Psoas muscle (tissue), 7 donors: ENCODE measurements at regions not wholly inside any gene's neighbourhood (a gene's known extent, or its start where the extent isn't known, plus 50 kb on each side); places are given as distances from the start of the nearest gene placed in this dataset.

Experiments used
- ATAC-seq, 4 donors: fragments of 200-7000 bp; cut with Tn5 transposase; one replicate each; pipeline ENCODE4 v1.9.1; 2020; ENCODE audit warnings: moderate library complexity in 3 of 4, mild to moderate bottlenecking in 2 of 4
- DNase-seq, 2 donors: peaks; one replicate each; pipeline ENCODE4 v3.0.0-alpha.2; 2020
- H3K27ac ChIP-seq: fragments of 200-600 bp; one replicate; pipeline ENCODE4 v1.8.0; 2022
- H3K27me3 ChIP-seq, 3 donors: fragments of 200-600 bp in 1 of 3; one replicate each; pipeline versions ENCODE4 v1.6.1 to v1.8.0; 2013 to 2022; ENCODE audit warnings: low read length in 2 of 3, mild to moderate bottlenecking in 2 of 3, moderate library complexity in 1 of 3; ENCODE audit not compliant: insufficient read depth in 3 of 3
- H3K36me3 ChIP-seq, 2 donors: fragments of 200-600 bp in 1 of 2; one replicate each; pipeline versions ENCODE4 v1.6.1 to v1.8.0; 2013 to 2022; ENCODE audit warnings: low read depth in 1 of 2, mild to moderate bottlenecking in 1 of 2, moderate library complexity in 1 of 2; ENCODE audit not compliant: insufficient read depth in 1 of 2
- H3K4me1 ChIP-seq: fragments of 200-600 bp; one replicate; pipeline ENCODE4 v1.8.0; 2022
- H3K4me3 ChIP-seq: fragments of 200-600 bp; one replicate; pipeline ENCODE4 v1.8.0; 2022; ENCODE audit warnings: mild to moderate bottlenecking
- H3K9me3 ChIP-seq: fragments of 200-600 bp; one replicate; pipeline ENCODE4 v1.8.0; 2022
- WGBS, 3 donors: extraction: QIAGEN DNeasy Blood & Tissue Kit; methylation state at CpG; one replicate each; pipeline versions ENCODE4 v1.1.6 to v1.1.7; 2013; 5-methylcytosine and 5-hydroxymethylcytosine counted together
- intact Hi-C, 2 donors: fragments of 100-400 bp; cut with DNase I; formaldehyde crosslinking; loops; one replicate each; pipeline versions ENCODE4 v1.11.0 to v1.14.2; 2022
- TF ChIP-seq, protein P1 (sequence below): fragments of 200-600 bp; IDR thresholded peaks from one replicate; pipeline ENCODE4 v1.8.0; 2022; ENCODE audit warnings: antibody characterized with exemption
- donor health status: healthy with polysubstance abuse.
- donor health status: DM: no; HTN: no; CAD: no; lungs with moderate emphysema.
- donor health status: Bipolar disorder and iron deficiency.
- donor health status: healthy.
- donor health status: DM: yes; HTN: yes; CAD: no.
- donor health status: DM: no; HTN: no; CAD: no.
- donor health status: DM: yes; HTN: yes; CAD: no.

DNA sequence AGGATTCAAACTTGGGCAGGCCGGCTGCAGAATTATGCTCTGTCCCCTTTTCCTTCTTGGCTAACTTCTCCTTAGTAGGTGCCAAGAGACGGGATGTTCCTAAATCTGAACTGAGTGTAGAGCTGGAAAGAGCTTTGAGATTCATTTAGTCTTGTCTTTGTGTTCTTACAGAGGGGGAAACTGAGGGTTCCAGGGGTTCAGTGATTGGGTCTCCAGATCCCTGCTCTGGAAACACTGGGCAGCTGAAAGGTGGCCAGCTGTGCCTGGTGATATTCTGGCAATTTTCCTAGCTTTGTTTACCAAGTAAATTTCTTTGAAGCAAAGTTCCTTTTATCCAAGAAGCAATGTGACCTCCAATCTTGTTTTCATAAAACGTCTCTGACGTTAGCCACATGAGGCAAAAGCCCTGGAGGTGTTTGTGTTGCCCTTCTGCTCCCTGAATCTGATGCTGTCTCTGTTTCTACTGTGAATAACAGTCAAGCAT, 288.7 kb downstream of the ZSWIM6 start:
- Histone ChIP-seq H3K4me1 (peaks cover 21% of the 10 kb centered on the region), H3K4me3 (no peak overlapping the region), H3K27me3 (no peaks in the 10 kb centered on the region), H3K9me3 (no peaks in the 10 kb centered on the region), H3K36me3 (no peaks in the 10 kb centered on the region), H3K27ac (no peak overlapping the region)
- intact Hi-C loops, result loop anchor here in 1 of 2 donors (10.0 kb wide), 1 partner anchor 286 kb away; the partner anchor contains the start of gene ZSWIM6
- ATAC-seq (peak in 2 of 4 donors; percentile 71 to 85), DNase-seq (no peak)
- 15 to 47% (median 20%) methylated on average over 4 of the region's 4 CpGs for WGBS, 3 donors
- TF ChIP-seq, protein P1, sequence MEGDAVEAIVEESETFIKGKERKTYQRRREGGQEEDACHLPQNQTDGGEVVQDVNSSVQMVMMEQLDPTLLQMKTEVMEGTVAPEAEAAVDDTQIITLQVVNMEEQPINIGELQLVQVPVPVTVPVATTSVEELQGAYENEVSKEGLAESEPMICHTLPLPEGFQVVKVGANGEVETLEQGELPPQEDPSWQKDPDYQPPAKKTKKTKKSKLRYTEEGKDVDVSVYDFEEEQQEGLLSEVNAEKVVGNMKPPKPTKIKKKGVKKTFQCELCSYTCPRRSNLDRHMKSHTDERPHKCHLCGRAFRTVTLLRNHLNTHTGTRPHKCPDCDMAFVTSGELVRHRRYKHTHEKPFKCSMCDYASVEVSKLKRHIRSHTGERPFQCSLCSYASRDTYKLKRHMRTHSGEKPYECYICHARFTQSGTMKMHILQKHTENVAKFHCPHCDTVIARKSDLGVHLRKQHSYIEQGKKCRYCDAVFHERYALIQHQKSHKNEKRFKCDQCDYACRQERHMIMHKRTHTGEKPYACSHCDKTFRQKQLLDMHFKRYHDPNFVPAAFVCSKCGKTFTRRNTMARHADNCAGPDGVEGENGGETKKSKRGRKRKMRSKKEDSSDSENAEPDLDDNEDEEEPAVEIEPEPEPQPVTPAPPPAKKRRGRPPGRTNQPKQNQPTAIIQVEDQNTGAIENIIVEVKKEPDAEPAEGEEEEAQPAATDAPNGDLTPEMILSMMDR, result no peak

DNA sequence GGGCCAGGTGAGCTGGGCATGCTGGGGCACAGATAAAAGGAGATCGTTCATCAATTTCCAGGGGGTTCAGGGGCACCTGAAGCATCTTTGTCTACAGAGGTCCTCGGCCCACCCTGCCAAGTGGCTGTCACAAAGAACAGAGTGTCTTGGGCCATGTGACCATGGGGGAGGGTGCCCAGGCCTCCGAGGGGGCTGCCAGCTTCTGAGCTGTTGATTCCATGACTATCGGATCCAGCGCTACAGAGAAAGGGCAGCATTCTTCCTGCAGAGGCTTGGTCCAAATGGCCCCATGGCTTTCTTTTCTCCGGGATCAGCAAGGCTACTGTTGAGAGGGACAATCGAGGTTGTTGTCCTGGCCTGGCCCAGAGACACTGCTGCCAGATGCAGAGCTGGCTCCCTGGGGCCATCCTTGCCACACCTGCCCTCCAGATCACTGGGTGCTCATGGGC, 289.2 kb downstream of the ZSWIM6 start:
- peak in 1 of 4 donors; percentile 11 for ATAC-seq
- no peak for DNase-seq

DNA sequence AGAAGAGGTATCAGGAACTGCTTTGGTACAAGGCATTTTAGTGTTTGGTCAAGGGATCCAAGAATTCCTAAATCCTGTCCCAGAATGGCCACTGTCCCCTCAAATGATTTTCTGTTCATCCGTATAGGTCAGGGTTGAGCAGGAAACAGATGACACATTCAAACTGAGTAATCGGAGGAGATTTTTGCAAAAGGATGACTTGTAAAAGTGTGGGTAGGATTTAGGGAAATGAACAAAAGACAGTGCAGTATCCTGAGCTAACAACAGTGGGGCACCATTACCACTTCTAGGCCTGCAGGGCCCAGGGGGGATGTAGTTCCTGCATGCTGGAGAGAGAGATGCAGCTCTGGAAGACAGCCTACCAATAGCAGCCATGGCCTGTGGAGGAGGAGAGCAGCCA, 290.1 kb downstream of the ZSWIM6 start:
- ATAC-seq, result no peak
- WGBS, 3 donors, result 94 to 95% (median 94%) methylated on average over 2 of the region's 2 CpGs
- TF ChIP-seq, protein P1, result no peak
- Histone ChIP-seq H3K27ac (no peak overlapping the region), H3K4me3 (no peak overlapping the region), H3K9me3 (no peaks in the 10 kb centered on the region), H3K4me1 (peaks cover 21% of the 10 kb centered on the region), H3K27me3 (no peaks in the 10 kb centered on the region), H3K36me3 (no peaks in the 10 kb centered on the region)
- intact Hi-C loops, result loop anchor here in 1 of 2 donors (10.0 kb wide), 1 partner anchor 287 kb away; the partner anchor contains the start of gene ZSWIM6
- no peak for DNase-seq

More for the DNA sequence above, 289.2 kb downstream of the ZSWIM6 start:
- Histone ChIP-seq H3K36me3 (no peaks in the 10 kb centered on the region), H3K9me3 (no peaks in the 10 kb centered on the region), H3K27ac (no peak overlapping the region), H3K4me1 (peaks cover 21% of the 10 kb centered on the region), H3K4me3 (no peak overlapping the region), H3K27me3 (no peaks in the 10 kb centered on the region)
- intact Hi-C loops, result loop anchor here in 1 of 2 donors (10.0 kb wide), 1 partner anchor 286 kb away; the partner anchor contains the start of gene ZSWIM6
- TF ChIP-seq, protein P1, result no peak
- 40 to 62% (median 48%) methylated on average over 7 of the region's 7 CpGs for WGBS, 3 donors

DNA sequence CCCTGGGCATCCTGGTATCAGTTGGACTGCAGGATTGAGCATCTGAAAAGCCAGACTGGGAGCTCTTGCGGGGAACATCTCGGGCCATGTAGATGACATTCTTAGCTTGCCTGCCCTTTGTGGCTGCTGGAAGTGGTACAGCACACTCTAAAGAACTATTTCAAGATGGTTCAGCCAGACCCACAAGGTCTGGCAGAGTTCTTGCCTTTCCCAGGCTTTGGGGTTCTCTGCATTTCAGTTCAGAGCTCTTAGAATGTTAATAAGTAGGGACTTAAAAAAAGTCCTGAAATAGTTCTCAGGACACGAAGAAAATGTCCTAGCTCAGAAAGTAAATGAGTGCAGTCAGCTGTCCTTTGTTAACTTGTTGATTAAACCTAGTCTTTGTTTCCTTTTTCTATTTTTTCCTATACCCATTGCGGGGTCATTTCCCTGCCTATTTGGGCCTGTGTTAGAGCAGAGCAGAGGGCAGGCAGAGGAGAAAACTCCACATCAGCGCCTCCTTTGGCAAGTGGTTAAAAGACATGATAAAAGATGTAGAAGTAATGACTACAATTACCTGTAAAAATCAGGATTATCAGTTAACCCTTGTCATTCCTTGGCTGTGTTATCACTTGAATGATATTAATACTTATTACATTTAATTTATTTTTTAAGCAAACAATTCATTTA, 291.5 kb downstream of the ZSWIM6 start:
- Histone ChIP-seq H3K4me3 (no peak overlapping the region), H3K36me3 (no peaks in the 10 kb centered on the region), H3K4me1 (peaks cover 21% of the 10 kb centered on the region), H3K9me3 (no peaks in the 10 kb centered on the region), H3K27me3 (no peaks in the 10 kb centered on the region), H3K27ac (no peak overlapping the region)
- 56 to 81% (median 72%) methylated on average over 5 of the region's 5 CpGs for WGBS, 3 donors
- TF ChIP-seq, protein P1, result no peak
- ATAC-seq, result no peak
- intact Hi-C loops, result loop anchor here in 1 of 2 donors (10.0 kb wide), 1 partner anchor 289 kb away; the partner anchor contains the start of gene ZSWIM6
- DNase-seq, result no peak
